Kidney (tissue), 13 donors: ENCODE measurements at regions not wholly inside any gene's neighbourhood (a gene's known extent, or its start where the extent isn't known, plus 50 kb on each side); places are given as distances from the start of the nearest gene placed in this dataset.

Experiments used
- DNase-seq, 5 donors: peaks; one replicate each; pipeline ENCODE4 v3.0.0-alpha.2; 2013 to 2020
- FAIRE-seq: peaks from 2 replicates; lab custom pipeline; 2012; peaks lifted over from hg19 to GRCh38; lab: Jason Lieb, UNC
- H3K27ac ChIP-seq, 2 donors: one replicate each; pipeline ENCODE4 v1.7.0; 2013; ENCODE audit warnings: low read depth in 2 of 2, low read length in 2 of 2, inconsistent platforms in 1 of 2
- H3K27me3 ChIP-seq: one replicate; pipeline ENCODE4 v1.7.1; 2013; ENCODE audit warnings: low read length, inconsistent platforms; ENCODE audit not compliant: control insufficient read depth, insufficient read depth
- H3K36me3 ChIP-seq, 3 donors: one replicate each; pipeline versions ENCODE4 v1.7.0 to v1.7.1; 2013; ENCODE audit warnings: low read length in 3 of 3, control low read depth in 1 of 3, inconsistent platforms in 1 of 3; ENCODE audit not compliant: insufficient read depth in 3 of 3, control insufficient read depth in 2 of 3
- H3K4me1 ChIP-seq, 3 donors: one replicate each; pipeline versions ENCODE4 v1.7.0 to v1.7.1; 2013; ENCODE audit warnings: low read length in 3 of 3, inconsistent platforms in 1 of 3, low read depth in 1 of 3; ENCODE audit not compliant: control insufficient read depth in 2 of 3, insufficient read depth in 2 of 3
- H3K4me3 ChIP-seq, 3 donors: one replicate each; pipeline versions ENCODE4 v1.7.0 to v1.8.1; 2013; ENCODE audit warnings: low read length in 3 of 3, control low read depth in 1 of 3, inconsistent platforms in 1 of 3
- H3K9ac ChIP-seq, 3 donors: one replicate each; pipeline versions ENCODE4 v1.7.0 to v1.7.1; 2013; ENCODE audit warnings: low read length in 3 of 3, control low read depth in 1 of 3, inconsistent platforms in 1 of 3
- H3K9me3 ChIP-seq, 3 donors: one replicate each; pipeline versions ENCODE4 v1.7.0 to v1.7.1; 2013; ENCODE audit warnings: low read length in 3 of 3, control low read depth in 1 of 3, inconsistent platforms in 1 of 3; ENCODE audit not compliant: control insufficient read depth in 2 of 3, insufficient read depth in 1 of 3
- intact Hi-C: fragments of 100-400 bp; cut with DNase I; formaldehyde crosslinking; loops from one replicate; pipeline ENCODE4 v1.11.1; 2022
- TF ChIP-seq, protein P1 (sequence below): IDR thresholded peaks from 3 replicates; pipeline ENCODE4 v1.5.1; 2012; ENCODE audit warnings: mild to moderate bottlenecking, moderate library complexity, borderline replicate concordance; ENCODE audit not compliant: insufficient read depth; ENCODE audit errors: extremely low read depth
- donor health status: control.
- donor health status: control.
- donor health status: control.
- donor health status: control.
- donor health status: control.
- donor health status: DM: yes; HTN: yes; CAD: no.
- donor health status: Normal renal cell carcinoma (clear cell type).

DNA sequence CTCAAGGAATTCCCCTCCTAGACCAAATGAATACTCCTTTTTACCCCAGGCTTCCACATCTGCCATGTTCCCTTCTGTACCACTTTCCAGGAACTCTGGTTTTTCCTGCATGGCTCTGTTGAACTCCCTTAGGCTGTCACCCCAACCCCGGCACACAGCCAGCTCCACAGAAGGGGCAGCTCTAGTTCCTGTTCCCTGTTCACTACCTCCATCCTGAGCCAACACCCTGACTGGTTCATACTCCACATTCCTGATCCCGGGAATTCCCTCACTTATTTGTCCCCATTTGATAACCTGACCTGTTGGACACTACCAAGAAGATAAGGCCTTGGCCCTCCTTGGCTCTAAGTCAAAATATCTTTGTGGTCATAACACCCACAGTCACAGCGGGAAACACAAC, 280.9 kb upstream of the RAB6C start:
- no peak overlapping the region for H3K4me3 ChIP-seq
- intact Hi-C loops = no loop called here
- H3K27me3 ChIP-seq = no peaks in the 10 kb centered on the region
- H3K9ac ChIP-seq = no peak overlapping the region
- no peak overlapping the region for H3K27ac ChIP-seq
- peaks cover 0 to 1% (median 0%) of the 10 kb centered on the region in 3 donors for H3K9me3 ChIP-seq
- H3K4me1 ChIP-seq = no peaks in the 10 kb centered on the region
- FAIRE-seq (no peak), DNase-seq (no peak)
- H3K36me3 ChIP-seq = no peaks in the 10 kb centered on the region
- TF ChIP-seq, protein P1, sequence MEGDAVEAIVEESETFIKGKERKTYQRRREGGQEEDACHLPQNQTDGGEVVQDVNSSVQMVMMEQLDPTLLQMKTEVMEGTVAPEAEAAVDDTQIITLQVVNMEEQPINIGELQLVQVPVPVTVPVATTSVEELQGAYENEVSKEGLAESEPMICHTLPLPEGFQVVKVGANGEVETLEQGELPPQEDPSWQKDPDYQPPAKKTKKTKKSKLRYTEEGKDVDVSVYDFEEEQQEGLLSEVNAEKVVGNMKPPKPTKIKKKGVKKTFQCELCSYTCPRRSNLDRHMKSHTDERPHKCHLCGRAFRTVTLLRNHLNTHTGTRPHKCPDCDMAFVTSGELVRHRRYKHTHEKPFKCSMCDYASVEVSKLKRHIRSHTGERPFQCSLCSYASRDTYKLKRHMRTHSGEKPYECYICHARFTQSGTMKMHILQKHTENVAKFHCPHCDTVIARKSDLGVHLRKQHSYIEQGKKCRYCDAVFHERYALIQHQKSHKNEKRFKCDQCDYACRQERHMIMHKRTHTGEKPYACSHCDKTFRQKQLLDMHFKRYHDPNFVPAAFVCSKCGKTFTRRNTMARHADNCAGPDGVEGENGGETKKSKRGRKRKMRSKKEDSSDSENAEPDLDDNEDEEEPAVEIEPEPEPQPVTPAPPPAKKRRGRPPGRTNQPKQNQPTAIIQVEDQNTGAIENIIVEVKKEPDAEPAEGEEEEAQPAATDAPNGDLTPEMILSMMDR = no peak

DNA sequence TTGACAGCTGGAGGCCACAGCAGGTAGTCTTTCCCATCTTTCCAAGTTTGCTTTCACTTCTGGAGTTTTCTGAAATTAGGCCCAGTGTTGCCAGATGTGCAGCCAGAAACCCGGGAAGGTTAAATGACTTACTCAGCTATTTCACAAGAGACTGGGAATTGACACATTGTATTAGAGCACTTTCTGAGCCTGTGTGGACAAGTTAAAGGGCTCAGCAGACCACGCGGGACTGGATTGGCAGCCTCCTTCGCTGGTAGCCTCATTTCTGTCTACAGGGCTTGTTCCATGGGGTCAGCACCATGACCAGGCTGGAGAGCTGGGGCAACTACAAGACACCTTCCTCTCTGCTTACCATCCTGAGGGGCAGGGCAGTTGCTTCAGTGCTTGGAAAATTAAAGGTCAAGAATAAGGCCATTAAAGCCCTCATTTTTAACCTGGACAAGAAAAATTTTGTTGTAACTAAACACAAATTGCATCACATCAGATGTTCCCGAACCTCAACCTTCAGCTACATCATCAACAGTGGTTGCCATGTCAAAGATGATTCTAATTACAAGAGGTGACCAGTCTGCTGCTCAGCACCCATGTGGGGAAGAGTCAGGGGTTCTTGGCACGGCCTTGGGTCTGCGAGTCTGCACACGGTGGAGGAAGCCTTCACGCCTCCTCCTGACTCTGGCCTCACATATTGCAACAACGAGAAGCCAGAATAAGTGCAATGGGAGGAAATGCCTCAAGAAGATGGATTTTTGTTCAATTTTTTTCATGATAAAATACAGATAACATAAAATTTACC, 279.5 kb upstream of the RAB6C start:
- Histone ChIP-seq H3K27ac (no peak overlapping the region), H3K4me1 (no peaks in the 10 kb centered on the region), H3K9ac (no peak overlapping the region), H3K4me3 (no peak overlapping the region), H3K9me3 (no peaks in the 10 kb centered on the region), H3K36me3 (no peaks in the 10 kb centered on the region), H3K27me3 (no peaks in the 10 kb centered on the region)
- intact Hi-C loops = no loop called here
- TF ChIP-seq, protein P1 = no peak
- FAIRE-seq = no peak
- no peak for DNase-seq

DNA sequence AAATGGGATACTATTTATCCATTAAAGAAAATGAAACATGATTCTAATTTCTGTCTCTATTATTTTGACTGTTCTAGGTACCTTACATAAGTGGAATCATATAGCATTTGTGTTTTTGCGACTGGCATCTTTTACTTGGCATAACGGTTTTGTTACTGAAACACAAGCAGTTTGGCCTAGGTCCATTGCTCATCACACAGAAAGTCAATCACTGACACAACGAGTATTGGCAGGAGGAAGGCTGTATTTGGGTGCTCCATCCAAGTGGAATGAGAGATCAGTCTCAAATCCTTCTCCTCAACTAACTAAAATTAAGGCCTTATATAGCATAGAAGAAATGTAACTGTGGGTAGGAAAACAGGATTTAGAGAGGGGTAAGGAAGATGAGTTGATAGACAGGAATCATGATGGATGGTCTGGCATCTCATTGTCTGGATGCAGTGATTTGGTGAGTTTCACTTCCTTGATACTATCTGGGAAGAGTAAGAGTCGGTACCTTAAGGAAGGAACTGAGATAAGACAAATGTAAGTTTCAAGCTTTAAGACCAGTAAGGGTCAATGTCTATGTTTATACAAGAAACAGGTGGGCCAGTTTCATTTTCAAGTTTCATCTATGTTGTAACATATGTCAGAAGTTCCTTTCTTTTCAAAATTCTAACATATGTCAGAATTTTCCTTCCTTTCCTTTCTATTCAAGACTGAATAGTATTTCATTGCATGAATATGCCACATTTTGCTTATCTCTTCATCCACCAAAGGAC, 276.9 kb upstream of the RAB6C start:
- H3K4me1 ChIP-seq = no peaks in the 10 kb centered on the region
- DNase-seq (no peak), FAIRE-seq (no peak)
- H3K9me3 ChIP-seq = no peaks in the 10 kb centered on the region
- no peaks in the 10 kb centered on the region for H3K27me3 ChIP-seq
- no peak overlapping the region for H3K4me3 ChIP-seq
- no peaks in the 10 kb centered on the region for H3K36me3 ChIP-seq
- no peak overlapping the region for H3K27ac ChIP-seq
- TF ChIP-seq, protein P1 = no peak
- intact Hi-C loops = no loop called here
- no peak overlapping the region for H3K9ac ChIP-seq
